Myocyte (in vitro differentiated cells): ENCODE measurements at regions not wholly inside any gene's neighbourhood (a gene's known extent, or its start where the extent isn't known, plus 50 kb on each side); places are given as distances from the start of the nearest gene placed in this dataset.

Source experiments
- DNase-seq: peaks from one replicate; pipeline ENCODE4 v3.0.0-alpha.2; 2012; ENCODE audit warnings: low read depth

DNA sequence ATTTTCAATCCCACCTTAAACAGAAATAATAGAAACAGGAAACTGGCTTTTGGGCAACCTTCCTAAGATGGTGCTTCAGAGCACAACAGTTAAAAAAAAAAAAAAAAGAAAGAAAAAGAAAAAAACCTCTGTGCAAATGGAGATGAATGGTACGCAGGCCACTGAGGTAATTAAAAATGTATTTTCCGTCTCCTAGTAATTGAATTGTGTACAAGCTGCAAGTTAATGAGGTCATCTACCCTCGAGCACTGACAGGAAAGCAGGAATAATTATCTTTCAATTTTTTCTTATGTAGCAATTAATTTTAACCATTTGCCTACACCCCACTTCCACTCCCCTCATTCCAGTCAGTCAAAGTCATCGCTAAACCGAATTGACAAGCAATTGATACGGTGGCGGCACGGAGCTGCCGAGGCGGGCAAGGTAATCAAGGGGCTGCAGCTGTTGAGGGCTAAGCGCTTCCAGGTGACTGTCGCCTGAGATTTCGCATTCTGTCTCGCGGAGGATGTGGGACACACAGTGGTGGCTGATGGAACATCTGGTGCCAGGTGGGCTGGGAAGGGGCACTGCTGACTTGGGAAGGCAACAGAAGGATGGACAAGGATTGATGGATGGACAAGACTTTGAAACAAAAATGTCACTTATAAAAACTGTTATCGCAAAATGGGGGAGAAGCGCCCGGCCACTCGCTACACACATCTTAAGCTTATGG lies 109.4 kb downstream of the RCN1 start:
- DNase-seq: no peak

DNA sequence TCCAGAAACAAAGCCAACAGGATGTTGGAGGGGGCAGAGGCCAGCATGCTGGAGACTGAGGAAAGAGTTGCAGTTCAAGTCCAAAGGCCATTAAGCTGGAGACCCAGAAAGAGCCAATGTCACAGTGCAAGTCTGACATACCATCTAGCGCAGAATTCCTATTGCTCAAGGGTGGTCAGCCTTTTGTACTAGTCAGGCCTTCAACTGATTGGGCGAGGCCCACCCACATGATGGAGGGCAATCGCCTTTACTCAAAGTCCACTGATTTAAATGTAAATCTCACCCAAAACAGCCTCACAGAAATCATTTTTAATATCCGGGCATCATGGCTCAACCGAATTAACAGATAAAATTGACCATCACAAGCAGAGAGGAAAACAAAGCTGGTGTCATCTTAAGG lies 113.9 kb downstream of the RCN1 start:
- DNase-seq: no peak

DNA sequence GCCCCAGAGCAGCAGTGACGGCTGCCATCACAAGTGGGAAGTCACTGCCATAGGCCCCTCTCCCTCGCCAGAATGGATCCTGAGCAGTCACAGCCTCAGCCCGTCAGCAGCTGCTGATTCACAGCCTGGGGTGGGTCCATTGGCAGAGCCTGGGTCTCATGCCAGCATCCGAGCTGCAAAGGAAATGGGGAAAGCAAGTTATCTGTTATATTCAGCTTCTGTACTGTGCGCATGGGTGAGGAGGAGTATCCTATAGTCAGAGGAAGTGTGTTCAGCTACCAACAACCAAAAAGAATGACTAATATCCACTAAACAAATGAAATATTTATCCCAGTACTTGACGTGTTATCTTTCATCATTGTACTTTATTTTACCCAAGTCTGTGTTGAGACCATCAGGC lies 119.7 kb downstream of the RCN1 start:
- DNase-seq: peak; percentile 25

DNA sequence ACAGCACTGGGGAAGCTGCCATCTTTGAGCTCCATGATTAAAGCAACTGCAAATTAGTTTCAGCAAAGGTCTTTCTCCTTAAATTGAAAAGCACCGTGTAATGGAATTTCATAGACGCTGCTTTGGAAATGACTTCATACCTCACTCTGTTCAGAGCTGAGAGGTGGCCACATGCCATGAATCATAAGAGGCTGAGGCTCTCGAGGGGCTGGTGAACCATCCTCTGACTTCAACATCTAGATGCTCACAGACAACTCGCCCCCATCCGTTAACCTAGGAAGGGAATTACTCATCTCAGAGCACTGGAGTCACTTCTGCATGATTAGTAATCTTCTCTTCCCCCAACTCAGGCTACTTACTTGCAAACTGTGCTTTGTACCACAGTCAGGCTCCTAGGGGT lies 122.3 kb downstream of the RCN1 start:
- peak; percentile 26 for DNase-seq

DNA sequence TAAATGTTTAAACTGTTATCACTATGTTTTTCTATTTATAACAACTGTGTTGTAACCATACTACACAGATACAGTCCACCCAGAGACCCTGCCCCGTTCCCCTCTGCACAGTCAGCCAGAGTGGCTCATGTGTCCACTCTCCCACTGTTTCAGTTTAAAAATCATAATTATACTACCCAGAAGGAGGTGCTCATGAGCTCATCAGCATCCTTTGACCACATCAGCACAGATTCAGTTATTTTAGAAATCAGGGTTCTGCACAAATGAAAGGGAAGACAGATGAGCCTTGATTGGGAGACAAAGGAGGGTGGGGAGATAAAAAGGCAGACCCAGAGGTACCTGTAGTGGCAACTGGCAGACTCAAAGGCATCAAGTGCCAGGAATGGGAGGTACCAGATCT lies 124.3 kb downstream of the RCN1 start:
- DNase-seq: no peak

DNA sequence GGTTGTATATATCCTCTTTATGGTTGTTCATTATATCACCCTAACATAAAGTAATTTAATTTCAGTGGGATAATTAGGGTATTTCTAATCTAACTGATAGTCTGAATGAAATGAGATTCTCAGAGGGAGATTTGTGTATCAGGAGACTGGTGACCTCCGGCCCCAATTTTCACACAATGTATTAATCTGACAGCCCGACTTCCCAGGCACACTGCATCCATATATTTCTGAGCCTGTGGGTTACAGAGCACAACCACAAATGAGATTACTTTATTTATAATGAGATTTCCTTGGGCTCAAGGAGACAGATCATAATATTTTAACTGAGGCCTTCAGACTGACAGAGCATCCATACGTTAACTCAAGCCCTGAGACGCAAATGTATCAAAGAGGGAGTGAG lies 125.9 kb downstream of the RCN1 start:
- no peak for DNase-seq

DNA sequence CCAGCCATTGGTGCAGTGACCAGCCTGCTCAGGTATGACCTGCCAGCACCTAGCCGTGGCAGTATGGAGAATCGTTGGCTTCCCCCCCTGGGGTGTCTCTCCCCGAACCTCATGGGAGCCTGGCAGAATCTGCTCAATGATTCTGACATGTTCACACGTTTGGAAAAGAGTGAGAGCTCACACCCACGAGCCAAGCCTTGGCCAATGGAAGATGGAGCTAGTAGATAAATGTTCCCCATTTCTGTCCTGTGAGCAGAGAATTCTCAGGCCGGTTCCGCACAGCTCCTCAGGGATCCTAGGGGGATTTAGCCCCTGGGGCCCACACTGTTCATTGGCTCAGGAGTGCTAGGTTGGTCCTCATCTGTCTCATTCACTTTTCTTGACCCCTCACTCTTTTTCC lies 128.4 kb downstream of the RCN1 start:
- DNase-seq: no peak

DNA sequence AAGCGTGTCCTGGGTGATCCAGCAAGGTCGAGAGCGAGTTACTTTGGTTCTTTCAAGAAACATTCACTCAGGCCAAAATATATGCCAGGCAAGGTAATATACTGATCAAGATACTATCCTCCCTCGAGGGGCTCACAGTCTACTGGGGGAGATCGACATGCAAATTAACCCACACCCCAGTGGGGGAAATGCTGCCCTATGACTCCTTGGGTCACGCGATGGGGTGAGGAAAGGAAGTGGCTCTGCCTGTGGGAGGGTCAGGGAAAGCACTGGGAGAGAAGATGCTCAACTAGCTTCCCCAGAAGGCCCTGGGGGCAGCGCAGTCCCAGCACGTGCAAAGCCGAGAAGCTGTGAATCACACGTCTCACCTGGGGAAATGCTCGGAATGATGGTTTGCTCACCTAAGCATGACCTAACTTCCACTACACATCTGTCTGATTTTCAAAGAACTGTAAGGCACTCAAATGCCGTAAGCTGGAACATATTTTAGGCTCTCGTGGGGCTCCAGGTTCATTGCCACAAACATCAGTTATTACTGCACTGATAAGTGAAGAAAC lies 130.7 kb downstream of the RCN1 start:
- no peak for DNase-seq

DNA sequence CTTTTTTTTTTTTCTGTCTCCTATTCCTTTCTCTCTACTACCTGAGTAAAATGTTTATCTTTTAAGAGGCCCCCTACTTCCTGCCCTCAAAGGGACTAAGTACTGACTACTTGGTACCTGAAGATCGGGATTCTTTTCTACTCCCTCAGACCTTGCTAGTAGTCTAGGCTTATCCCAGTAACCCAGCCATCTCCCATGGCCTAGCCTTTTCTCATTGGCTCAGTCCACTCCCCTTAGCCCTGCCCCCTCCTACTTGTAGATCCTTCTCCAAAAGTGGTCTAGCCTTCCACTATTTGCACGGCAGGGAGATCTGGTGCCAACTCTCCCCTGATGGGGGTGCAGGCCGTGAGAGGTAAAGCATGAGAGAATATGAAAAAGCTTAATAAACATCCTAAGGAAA lies 133.7 kb downstream of the RCN1 start:
- no peak for DNase-seq

DNA sequence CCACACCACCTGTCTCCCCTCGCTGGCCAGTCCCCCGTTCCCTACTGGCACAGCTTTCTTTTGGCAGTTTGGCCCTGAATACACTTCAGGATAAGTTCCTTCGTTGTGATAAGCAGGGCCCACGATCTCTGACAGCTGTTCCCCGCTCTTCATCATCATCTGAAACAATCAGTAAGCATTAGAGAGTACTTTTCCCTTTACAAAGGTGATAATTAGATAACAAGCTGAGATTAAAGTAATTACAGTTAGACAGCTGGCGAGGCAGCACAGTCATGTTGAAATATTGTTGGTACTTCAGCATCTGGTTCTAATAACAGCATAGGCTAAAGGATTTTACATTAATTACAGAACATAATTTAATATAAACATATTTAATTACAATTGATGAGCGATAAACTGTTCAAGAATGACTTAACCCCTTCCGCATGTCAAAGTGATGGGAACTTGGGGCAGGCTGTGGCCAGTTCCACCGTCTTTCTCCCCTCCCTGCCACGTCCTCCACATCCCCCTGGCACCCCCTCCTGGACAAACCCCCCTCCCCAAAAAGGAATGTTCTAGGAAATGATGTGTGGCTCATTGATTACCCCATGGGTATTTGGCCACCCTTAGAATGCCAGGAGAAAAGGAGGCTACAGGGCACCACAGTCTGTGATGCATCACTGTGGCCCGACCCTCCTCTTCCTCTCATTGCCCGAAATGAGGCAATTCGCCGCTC lies 134.9 kb downstream of the RCN1 start:
- no peak for DNase-seq

DNA sequence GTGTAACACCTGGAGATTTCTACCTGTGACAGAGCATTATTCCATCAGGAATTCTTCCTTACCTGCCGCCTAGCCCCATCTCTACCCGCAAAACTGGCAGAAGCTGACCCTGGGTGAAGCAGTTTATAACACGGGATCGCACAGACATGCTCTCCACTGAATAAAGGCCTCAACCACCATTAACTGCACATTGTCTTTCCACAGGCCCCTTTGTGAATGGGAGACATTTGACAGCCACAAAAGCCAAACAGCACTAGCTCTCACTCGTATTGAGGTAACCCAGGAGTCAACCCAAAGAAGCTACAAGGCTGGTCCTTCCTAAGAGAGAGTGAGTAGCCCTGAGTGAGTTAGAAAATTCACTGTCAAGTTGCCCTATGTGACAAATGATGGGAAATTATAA lies 135.6 kb downstream of the RCN1 start:
- DNase-seq: no peak

DNA sequence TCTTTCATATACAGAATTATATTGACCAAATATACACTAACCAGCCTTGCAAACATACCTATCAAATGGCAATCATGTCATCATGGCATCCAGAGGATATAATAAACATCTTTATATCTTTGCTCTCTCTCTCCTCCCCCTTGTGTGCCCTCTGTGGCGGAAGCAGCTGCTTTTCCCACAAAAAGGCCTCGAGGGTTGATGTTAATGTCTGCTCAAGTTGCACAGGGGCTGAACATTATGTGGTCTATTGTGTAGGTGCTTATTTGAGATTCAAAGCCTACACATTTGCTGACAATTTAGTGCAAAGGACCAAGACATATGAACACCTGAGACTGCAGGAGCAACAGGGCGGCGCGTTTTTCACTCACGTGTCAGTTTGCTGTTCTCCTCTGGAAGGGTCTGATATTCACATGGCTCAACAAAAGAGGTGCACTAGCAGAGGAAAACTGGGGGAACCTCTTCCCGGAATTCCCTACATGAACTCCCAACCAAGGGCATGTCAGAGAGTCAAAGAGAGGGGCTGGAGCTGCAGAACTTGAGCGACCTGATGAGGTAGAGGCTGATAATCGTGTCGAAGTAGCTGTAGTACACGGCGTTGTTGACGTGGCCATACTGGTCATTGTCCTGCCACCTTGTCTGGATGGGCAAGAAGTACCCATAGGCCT lies 138.8 kb downstream of the RCN1 start:
- DNase-seq: no peak

DNA sequence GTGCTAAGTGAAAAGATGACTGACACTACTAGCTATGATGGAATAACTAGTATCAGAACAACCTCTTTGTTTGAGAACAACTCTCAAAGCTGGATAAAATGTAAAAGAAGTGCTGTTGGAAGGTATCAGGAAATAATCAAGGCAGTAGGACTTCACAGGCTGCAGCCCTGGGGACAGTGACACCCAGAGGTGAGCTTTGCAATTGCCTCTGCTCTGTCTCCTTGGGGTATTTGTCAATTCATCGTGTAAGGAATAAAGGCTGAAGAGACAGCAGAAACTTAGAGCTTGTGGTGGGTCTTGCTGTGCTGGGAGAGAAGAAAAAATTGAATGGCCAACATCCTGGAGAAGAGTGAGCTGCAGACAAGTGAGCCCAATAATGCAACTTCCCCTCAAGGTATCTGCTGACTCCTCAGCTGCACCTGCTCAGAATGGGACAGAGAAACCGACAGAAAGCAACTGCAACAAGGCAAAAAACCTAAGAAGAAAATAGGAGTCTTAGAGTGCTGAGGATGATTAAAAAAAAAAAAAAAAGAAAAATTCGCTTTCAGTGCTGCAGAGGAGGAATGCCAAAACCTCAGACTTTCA lies 141.1 kb downstream of the RCN1 start:
- peak; percentile 37 for DNase-seq

DNA sequence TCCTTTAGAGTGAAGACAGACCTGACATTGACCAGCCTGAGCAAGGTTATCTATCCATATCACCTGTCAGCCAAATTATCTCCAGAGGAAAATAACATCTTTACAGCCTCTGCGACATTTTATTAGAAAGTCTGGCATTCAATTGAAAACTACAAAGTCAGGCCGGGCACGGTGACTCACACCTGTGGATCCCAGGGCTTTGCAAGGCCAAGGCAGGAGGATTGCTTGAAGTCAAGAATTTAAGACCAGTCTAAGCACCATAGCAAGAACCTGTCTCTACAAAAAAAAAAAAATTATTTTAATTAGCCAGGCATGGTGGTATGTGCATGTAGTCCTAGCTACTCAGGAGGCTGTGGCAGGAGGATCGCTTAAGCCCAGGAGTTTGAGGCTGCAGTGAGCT lies 141.6 kb downstream of the RCN1 start:
- no peak for DNase-seq

DNA sequence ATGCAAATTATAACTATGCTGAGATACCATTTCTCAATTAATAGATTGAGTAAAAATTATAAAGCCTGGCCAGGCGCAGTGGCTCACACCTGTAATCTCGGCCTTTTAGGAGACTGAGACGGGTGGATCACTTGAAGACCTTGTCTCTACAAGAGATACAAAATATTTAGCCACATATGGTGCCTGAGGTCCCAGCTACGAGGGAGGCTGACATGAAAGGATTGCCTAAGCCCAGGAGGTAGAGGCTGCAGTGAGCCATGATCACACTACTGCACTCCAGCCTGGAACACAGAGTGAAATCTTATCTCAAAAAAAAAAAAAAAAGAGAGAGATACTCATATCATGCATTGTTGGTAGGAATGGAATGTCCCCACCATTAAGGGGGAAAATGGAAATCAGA lies 142.4 kb downstream of the RCN1 start:
- no peak for DNase-seq

DNA sequence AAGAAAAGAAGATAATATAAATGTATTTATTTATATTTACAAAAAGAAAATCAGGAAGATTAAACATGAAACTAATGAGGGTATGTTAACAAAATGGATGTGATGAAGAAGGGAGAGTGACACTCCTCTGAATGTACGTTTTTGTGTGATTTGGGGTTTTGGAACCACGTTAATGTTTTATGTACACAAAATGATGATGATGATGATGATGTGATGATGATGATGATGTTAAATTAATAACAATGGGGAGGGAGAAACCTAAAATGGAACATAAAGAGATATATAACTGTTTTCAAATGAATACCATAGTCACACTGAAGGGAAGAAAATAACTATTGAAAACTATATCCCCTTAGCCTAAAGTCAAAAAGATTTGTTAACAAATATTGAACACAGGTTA lies 143.1 kb downstream of the RCN1 start:
- no peak for DNase-seq

DNA sequence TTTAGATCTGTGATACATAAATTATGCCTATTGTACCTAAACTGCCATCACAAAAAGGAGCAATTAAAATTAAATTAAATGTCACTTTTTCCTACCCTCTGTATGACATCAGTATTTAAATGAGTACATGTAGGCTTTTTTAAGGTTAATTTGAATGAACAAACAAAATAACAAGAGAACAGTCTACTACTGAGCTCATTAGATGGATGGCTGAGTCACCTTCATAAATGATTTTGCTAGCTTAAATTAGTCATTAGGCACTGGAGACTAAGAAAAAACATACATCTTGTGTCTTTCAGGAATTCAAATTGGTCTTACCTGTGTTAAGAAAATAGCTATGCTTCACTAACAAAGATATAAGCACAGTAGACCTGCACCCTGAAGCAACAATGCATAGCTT lies 153.6 kb downstream of the RCN1 start:
- DNase-seq: no peak

DNA sequence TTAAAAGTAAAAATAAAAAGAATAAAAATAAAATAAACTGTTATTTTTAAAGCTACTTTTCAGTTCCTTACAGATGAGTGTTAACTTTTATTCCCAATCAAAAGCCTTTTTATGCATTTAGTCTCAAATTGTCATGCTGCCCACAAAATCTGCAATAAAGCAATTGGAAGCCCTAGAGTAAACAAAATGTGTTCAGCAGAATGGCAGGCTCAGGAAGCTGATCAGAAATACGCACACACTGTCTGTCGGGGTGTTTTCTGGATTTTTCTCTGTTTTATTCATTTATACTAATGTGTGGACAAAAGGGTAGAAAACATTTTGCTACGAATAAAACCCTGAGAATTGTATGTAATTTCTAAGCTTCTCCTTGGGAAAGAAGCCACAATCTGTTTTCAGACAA lies 162.8 kb downstream of the RCN1 start:
- no peak for DNase-seq

DNA sequence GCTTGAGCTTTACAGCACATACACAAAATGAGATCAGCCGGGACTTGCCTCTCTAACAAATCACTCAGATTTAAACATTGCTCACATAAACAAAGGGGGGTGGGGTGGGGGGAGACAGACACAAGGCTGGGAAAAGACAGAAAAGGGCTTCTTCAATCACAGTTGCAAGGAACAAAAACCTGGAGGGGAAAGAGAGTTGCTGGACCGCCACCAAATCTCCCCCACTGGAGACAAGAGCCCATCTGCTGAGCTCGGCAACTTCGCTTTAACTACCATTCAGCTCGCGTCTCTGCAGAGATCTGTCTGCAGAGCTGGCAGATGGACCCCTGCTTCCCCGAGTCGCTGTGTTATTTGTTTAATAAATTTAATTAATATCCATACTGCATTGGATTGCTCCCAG lies 165.0 kb downstream of the RCN1 start:
- DNase-seq: no peak

DNA sequence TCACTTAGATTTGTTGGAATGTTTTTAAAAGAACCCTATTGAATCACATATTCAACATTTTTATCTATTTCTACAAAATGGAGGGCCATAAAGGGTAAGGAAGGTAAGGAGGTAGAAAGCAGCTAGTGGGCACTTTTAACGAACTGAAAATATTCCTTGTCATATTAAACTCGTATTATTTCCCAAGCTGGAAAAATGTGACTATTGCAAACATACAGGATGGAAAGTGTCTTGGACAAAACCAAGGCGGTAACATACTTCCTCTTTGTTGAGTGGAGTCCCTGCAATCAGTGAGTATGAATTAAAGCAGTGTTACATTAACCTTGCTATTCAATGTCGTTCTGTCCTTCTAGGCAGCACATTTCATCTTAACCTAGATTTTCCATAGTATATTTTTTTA lies 165.6 kb downstream of the RCN1 start:
- no peak for DNase-seq

DNA sequence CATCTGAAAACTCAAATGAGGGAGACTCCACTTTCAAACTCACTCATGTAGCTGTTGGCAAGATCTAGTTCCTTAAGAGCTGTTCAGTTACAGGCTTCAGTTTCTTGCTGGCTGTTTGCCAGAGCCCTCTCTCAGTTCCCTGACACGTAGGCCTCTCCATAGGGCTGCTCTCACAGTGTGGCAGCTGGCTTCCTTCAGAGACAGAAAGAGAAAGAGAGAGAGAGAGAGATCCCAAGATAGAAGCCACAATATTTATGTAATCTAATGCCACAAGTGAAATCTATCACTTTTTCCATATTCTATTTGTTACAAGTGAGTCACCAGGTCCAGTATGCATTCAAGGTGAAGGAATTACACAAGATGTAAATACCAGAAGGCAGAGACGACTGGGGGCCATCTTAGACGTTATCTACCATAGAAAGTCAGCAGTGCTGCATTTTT lies 168.8 kb downstream of the RCN1 start:
- peak; percentile 42 for DNase-seq

DNA sequence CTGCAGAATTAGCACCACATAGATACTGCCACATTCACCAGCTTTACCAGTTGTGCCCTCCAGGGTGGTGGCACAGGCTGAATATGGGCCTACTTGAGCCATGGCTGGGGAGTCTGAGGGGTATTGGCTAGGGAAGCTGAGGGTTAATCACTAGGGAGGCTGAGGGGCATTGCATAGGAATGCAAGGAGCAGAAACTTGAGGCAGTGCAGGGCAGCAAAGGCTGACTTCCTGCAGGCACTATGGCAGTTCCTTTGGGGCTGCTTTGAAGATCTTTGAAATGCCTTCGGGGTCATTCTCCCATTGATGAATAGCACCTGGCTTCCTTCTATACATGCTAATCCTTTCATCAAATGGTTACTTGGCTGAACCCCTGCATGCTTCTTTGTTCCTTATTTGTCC lies 171.5 kb downstream of the RCN1 start:
- no peak for DNase-seq
